OCI-LY7 (cell line): ENCODE measurements at regions not wholly inside any gene's neighbourhood (a gene's known extent, or its start where the extent isn't known, plus 50 kb on each side); places are given as distances from the start of the nearest gene placed in this dataset.

ENCODE experiments used
- BruUV-seq: library from RNA; stranded (reverse); fragments of 400-500 nt; replicated peaks from 2 replicates; lab custom pipeline; 2021; lab: Mats Ljungman, UMichigan
- CTCF ChIA-PET: fragments of 300-600 bp; sonication (Branson Sonifier 250); formaldehyde crosslinking; loops from one replicate; lab custom pipeline; 2022; ENCODE audit warnings: antibody characterized with exemption; ENCODE audit not compliant: unreplicated experiment; lab: Charles Lee
- POLR2A ChIA-PET: fragments of 300-600 bp; sonication (Branson Sonifier 250); formaldehyde crosslinking; loops from one replicate; lab custom pipeline; 2022; ENCODE audit warnings: antibody characterized with exemption; lab: Charles Lee
- DNase-seq: peaks from one replicate; pipeline ENCODE4 v3.0.0-alpha.2; 2015; ENCODE audit warnings: low spot score
- H2AFZ ChIP-seq: fragments of 200-600 bp; sonication (generic), shearing (Covaris generic); 2 replicates; pipeline ENCODE4 v1.6.1; 2014; ENCODE audit warnings: mild to moderate bottlenecking, antibody characterized with exemption, low read length, moderate library complexity
- H3K27ac ChIP-seq: fragments of 200-600 bp; sonication (generic); 2 replicates; pipeline ENCODE4 v1.5.1; 2014; ENCODE audit warnings: mixed run types, low read depth, mild to moderate bottlenecking, moderate library complexity, low read length, inconsistent platforms; ENCODE audit not compliant: poor library complexity, severe bottlenecking
- H3K36me3 ChIP-seq: fragments of 200-600 bp; sonication (generic); 2 replicates; pipeline ENCODE4 v1.6.1; 2014; ENCODE audit warnings: mild to moderate bottlenecking, antibody characterized with exemption, low read length, moderate library complexity, mixed read lengths; ENCODE audit not compliant: insufficient read depth
- H3K4me1 ChIP-seq: fragments of 200-600 bp; sonication (generic); 2 replicates; pipeline ENCODE4 v1.5.1; 2014; ENCODE audit warnings: mild to moderate bottlenecking, low read length; ENCODE audit not compliant: insufficient read depth, poor library complexity, severe bottlenecking
- H3K4me2 ChIP-seq: fragments of 200-600 bp; sonication (generic); 2 replicates; pipeline ENCODE4 v1.6.1; 2014; ENCODE audit warnings: mild to moderate bottlenecking, low read length
- H3K4me3 ChIP-seq: fragments of 200-600 bp; sonication (generic); 2 replicates; pipeline ENCODE4 v1.5.1; 2014; ENCODE audit warnings: mild to moderate bottlenecking, low read depth, low read length; ENCODE audit not compliant: poor library complexity, severe bottlenecking
- H3K79me2 ChIP-seq: fragments of 200-600 bp; sonication (generic); 2 replicates; pipeline ENCODE4 v1.6.1; 2016; ENCODE audit warnings: low read depth, mild to moderate bottlenecking, low read length, moderate library complexity, mixed read lengths; ENCODE audit not compliant: insufficient read depth
- H3K9me2 ChIP-seq: fragments of 200-600 bp; sonication (generic); 2 replicates; pipeline ENCODE4 v1.6.1; 2016; ENCODE audit warnings: mild to moderate bottlenecking, low read length, mixed read lengths; ENCODE audit not compliant: insufficient read depth
- H3K9me3 ChIP-seq: fragments of 200-600 bp; sonication (generic); 2 replicates; pipeline ENCODE4 v1.6.1; 2014; ENCODE audit warnings: mild to moderate bottlenecking, mixed run types, low read length, mixed read lengths
- H4K20me1 ChIP-seq: fragments of 200-600 bp; sonication (generic); 2 replicates; pipeline ENCODE4 v1.6.1; 2014; ENCODE audit warnings: mild to moderate bottlenecking, antibody characterized with exemption, low read length, moderate library complexity, mixed read lengths; ENCODE audit not compliant: insufficient read depth
- CTCF ChIP-seq: fragments of 200-600 bp; sonication (generic); conservative IDR thresholded peaks from 2 replicates; pipeline ENCODE4 v1.5.1; 2014; ENCODE audit warnings: mild to moderate bottlenecking, antibody characterized with exemption, low read length, moderate library complexity, mixed read lengths
- EZH2phosphoT487 ChIP-seq: fragments of 200-600 bp; sonication (generic); IDR thresholded peaks from 2 replicates; pipeline ENCODE4 v1.6.1; 2018; ENCODE audit warnings: low read depth, borderline replicate concordance, mild to moderate bottlenecking, mixed run types, antibody characterized with exemption, low read length, moderate library complexity, mixed read lengths
- intact Hi-C: fragments of 100-400 bp; cut with micrococcal nuclease; formaldehyde crosslinking; loops from one replicate; pipeline ENCODE4 v1.10.0; 2022; ENCODE audit not compliant: unreplicated experiment

- DNase-seq: no peak
- Histone ChIP-seq H3K36me3 (no peaks in the 10 kb centered on the region), H3K4me2 (no peak overlapping the region), H2AFZ (no peak overlapping the region), H3K79me2 (no peaks in the 10 kb centered on the region), H3K4me3 (no peak overlapping the region), H3K9me2 (no peaks in the 10 kb centered on the region), H4K20me1 (no peaks in the 10 kb centered on the region), H3K27ac (no peak overlapping the region), H3K9me3 (no peaks in the 10 kb centered on the region), H3K4me1 (no peaks in the 10 kb centered on the region)
- TF ChIP-seq CTCF (no peak), EZH2phosphoT487 (no peak)
- CTCF ChIA-PET: no interaction called here
- POLR2A ChIA-PET: no interaction called here
- BruUV-seq: no TSS peak
- intact Hi-C loops: no loop called here
Measured at GRCh38 chr13:78100486-78100885, 181.9 kb upstream of the EDNRB start.

GRCh38 chr13:78098249-78098648, 179.6 kb upstream of the EDNRB start:
- Histone ChIP-seq H3K9me3 (no peaks in the 10 kb centered on the region), H3K36me3 (no peaks in the 10 kb centered on the region), H3K27ac (no peak overlapping the region), H4K20me1 (no peaks in the 10 kb centered on the region), H3K4me1 (no peaks in the 10 kb centered on the region), H3K79me2 (no peaks in the 10 kb centered on the region), H3K4me2 (no peak overlapping the region), H3K9me2 (no peaks in the 10 kb centered on the region), H3K4me3 (no peak overlapping the region), H2AFZ (no peak overlapping the region)
- intact Hi-C loops: no loop called here
- no TSS peak for BruUV-seq
- ChIA-PET CTCF (no interaction called here), POLR2A (no interaction called here)
- no peak for DNase-seq
- TF ChIP-seq CTCF (no peak), EZH2phosphoT487 (no peak)

GRCh38 chr13:78096221-78096620, 177.6 kb upstream of the EDNRB start:
- Histone ChIP-seq H3K9me2 (no peaks in the 10 kb centered on the region), H3K36me3 (no peaks in the 10 kb centered on the region), H3K4me3 (no peak overlapping the region), H3K9me3 (no peaks in the 10 kb centered on the region), H3K27ac (no peak overlapping the region), H3K79me2 (no peaks in the 10 kb centered on the region), H2AFZ (no peak overlapping the region), H3K4me1 (no peaks in the 10 kb centered on the region), H3K4me2 (no peak overlapping the region), H4K20me1 (no peaks in the 10 kb centered on the region)
- POLR2A ChIA-PET: interaction anchor here (0.6 kb wide), 1 partner anchor 290 kb away, joined by 4 read pairs; no protein-coding TSS in a partner anchor
- no TSS peak for BruUV-seq
- CTCF ChIA-PET: no interaction called here
- DNase-seq: no peak
- TF ChIP-seq CTCF (no peak), EZH2phosphoT487 (no peak)
- intact Hi-C loops: no loop called here
